HEK293 (cell line): ENCODE measurements at regions not wholly inside any gene's neighbourhood (a gene's known extent, or its start where the extent isn't known, plus 50 kb on each side); places are given as distances from the start of the nearest gene placed in this dataset.
A peak's percentile ranks its signal among the peaks of the same experiment; 100 is the strongest.

Experiments used
- CTCF ChIA-PET: fragments of 350-600 bp; formaldehyde crosslinking; extraction: SDS; loops from one replicate; lab custom pipeline; 2021; ENCODE audit warnings: antibody characterized with exemption; lab: Yijun Ruan, JAX
- POLR2A ChIA-PET: fragments of 300-600 bp; formaldehyde crosslinking; extraction: SDS; loops from one replicate; lab custom pipeline; 2020; ENCODE audit warnings: antibody characterized with exemption, inconsistent platforms; lab: Yijun Ruan, JAX
- H3K27ac ChIP-seq: fragments of 200-500 bp; sonication (Bioruptor generic); 2 replicates; pipeline ENCODE4 v1.5.1; 2014; ENCODE audit warnings: low read depth, low read length, control low read depth, inconsistent platforms; ENCODE audit errors: extremely low read depth
- H3K36me3 ChIP-seq, 2 experiments: fragments of 200-500 bp in 1 of 2; sonication (Bioruptor generic) in 1 of 2; 1 replicate in 1 of 2; 2 replicates in 1 of 2; pipeline ENCODE4 v1.5.1; 2014 to 2017; ENCODE audit warnings: inconsistent platforms in 2 of 2, low read length in 2 of 2; ENCODE audit not compliant: control insufficient read depth in 2 of 2, insufficient read depth in 1 of 2
- H3K4me1 ChIP-seq: fragments of 200-500 bp; sonication (Bioruptor generic); 2 replicates; pipeline ENCODE4 v1.5.1; 2014; ENCODE audit warnings: mild to moderate bottlenecking, low read length, inconsistent platforms; ENCODE audit not compliant: control insufficient read depth, insufficient read depth
- H3K4me3 ChIP-seq: 2 replicates; pipeline ENCODE4 v1.5.1; 2011; ENCODE audit warnings: low read depth, mild to moderate bottlenecking, control low read depth, low read length, moderate library complexity
- H3K9me3 ChIP-seq: fragments of 200-500 bp; sonication (Bioruptor generic); 2 replicates; pipeline ENCODE4 v1.5.1; 2014; ENCODE audit warnings: low read depth, low read length, inconsistent platforms; ENCODE audit not compliant: control insufficient read depth, insufficient read depth
- ZBTB17 ChIP-seq: fragments of 450-650 bp; formaldehyde crosslinking; IDR thresholded peaks from 2 replicates; pipeline ENCODE4 v1.5.1; 2016; ENCODE audit warnings: missing biosample characterization, missing genetic modification characterization
- ZBTB48 ChIP-seq: fragments of 450-650 bp; formaldehyde crosslinking; IDR thresholded peaks from 2 replicates; pipeline ENCODE4 v1.5.1; 2016; ENCODE audit warnings: missing biosample characterization, missing genetic modification characterization
- ZFP3 ChIP-seq: fragments of 450-650 bp; formaldehyde crosslinking; IDR thresholded peaks from 2 replicates; pipeline ENCODE4 v1.5.1; 2016; ENCODE audit warnings: low read depth, missing biosample characterization, missing genetic modification characterization
- ZNF10 ChIP-seq: fragments of 450-650 bp; formaldehyde crosslinking; IDR thresholded peaks from 2 replicates; pipeline ENCODE4 v1.5.1; 2017; ENCODE audit warnings: missing biosample characterization, missing genetic modification characterization
- ZNF16 ChIP-seq: fragments of 450-650 bp; formaldehyde crosslinking; IDR thresholded peaks from 2 replicates; pipeline ENCODE4 v1.5.1; 2016; ENCODE audit warnings: low read depth, missing biosample characterization, missing genetic modification characterization
- ZNF169 ChIP-seq: fragments of 450-650 bp; formaldehyde crosslinking; IDR thresholded peaks from 2 replicates; pipeline ENCODE4 v1.5.1; 2016; ENCODE audit warnings: missing biosample characterization, missing genetic modification characterization
- ZNF174 ChIP-seq: fragments of 450-650 bp; formaldehyde crosslinking; IDR thresholded peaks from 2 replicates; pipeline ENCODE4 v1.5.0; 2017; ENCODE audit warnings: missing biosample characterization, mild to moderate bottlenecking, missing genetic modification characterization
- ZNF175 ChIP-seq: fragments of 450-650 bp; formaldehyde crosslinking; IDR thresholded peaks from 2 replicates; pipeline ENCODE4 v1.5.1; 2016; ENCODE audit warnings: missing biosample characterization, missing genetic modification characterization
- ZNF335 ChIP-seq: fragments of 450-650 bp; formaldehyde crosslinking; conservative IDR thresholded peaks from 2 replicates; pipeline ENCODE4 v1.5.1; 2016; ENCODE audit warnings: missing biosample characterization, missing genetic modification characterization
- ZNF366 ChIP-seq: fragments of 450-650 bp; formaldehyde crosslinking; conservative IDR thresholded peaks from 2 replicates; pipeline ENCODE4 v1.5.1; 2016; ENCODE audit warnings: missing biosample characterization, missing genetic modification characterization
- ZNF391 ChIP-seq: fragments of 450-650 bp; formaldehyde crosslinking; IDR thresholded peaks from 2 replicates; pipeline ENCODE4 v1.5.1; 2016; ENCODE audit warnings: low read depth, missing biosample characterization, missing genetic modification characterization, borderline replicate concordance
- ZNF521 ChIP-seq: fragments of 450-650 bp; formaldehyde crosslinking; IDR thresholded peaks from 2 replicates; pipeline ENCODE4 v1.5.1; 2017; ENCODE audit warnings: missing biosample characterization, mild to moderate bottlenecking, missing genetic modification characterization
- ZNF585B ChIP-seq: fragments of 450-650 bp; formaldehyde crosslinking; IDR thresholded peaks from 2 replicates; pipeline ENCODE4 v1.5.1; 2016; ENCODE audit warnings: missing biosample characterization, missing genetic modification characterization
- ZNF600 ChIP-seq: fragments of 450-650 bp; formaldehyde crosslinking; IDR thresholded peaks from 2 replicates; pipeline ENCODE4 v1.5.1; 2016; ENCODE audit warnings: missing biosample characterization, missing genetic modification characterization
- ZNF654 ChIP-seq: fragments of 450-650 bp; formaldehyde crosslinking; IDR thresholded peaks from 2 replicates; pipeline ENCODE4 v1.5.1; 2016; ENCODE audit warnings: low read depth, missing biosample characterization, missing genetic modification characterization
- ZNF670 ChIP-seq: fragments of 450-650 bp; formaldehyde crosslinking; IDR thresholded peaks from 2 replicates; pipeline ENCODE4 v1.5.1; 2016; ENCODE audit warnings: missing biosample characterization, missing genetic modification characterization, low read depth
- ZNF677 ChIP-seq: fragments of 450-650 bp; IDR thresholded peaks from 2 replicates; pipeline ENCODE4 v1.5.0; 2018; ENCODE audit warnings: missing biosample characterization, mild to moderate bottlenecking, missing genetic modification characterization, moderate library complexity
- ZNF707 ChIP-seq: fragments of 450-650 bp; formaldehyde crosslinking; IDR thresholded peaks from 2 replicates; pipeline ENCODE4 v1.5.1; 2016; ENCODE audit warnings: missing biosample characterization, missing genetic modification characterization
- ZNF76 ChIP-seq: fragments of 450-650 bp; formaldehyde crosslinking; IDR thresholded peaks from 2 replicates; pipeline ENCODE4; 2016; ENCODE audit warnings: low read depth, missing biosample characterization, missing genetic modification characterization, borderline replicate concordance
- TF ChIP-seq, protein P1 (sequence below): fragments of 450-650 bp; formaldehyde crosslinking; conservative IDR thresholded peaks from 2 replicates; pipeline ENCODE4 v1.5.1; 2016; ENCODE audit warnings: low read depth, missing biosample characterization, missing genetic modification characterization
- TF ChIP-seq, protein P2 (sequence below): fragments of 450-650 bp; formaldehyde crosslinking; IDR thresholded peaks from 2 replicates; pipeline ENCODE4 v1.5.1; 2017; ENCODE audit warnings: missing biosample characterization, missing genetic modification characterization
- TF ChIP-seq, protein P3 (sequence below): fragments of 450-650 bp; formaldehyde crosslinking; IDR thresholded peaks from 2 replicates; pipeline ENCODE4 v1.5.1; 2016; ENCODE audit warnings: missing biosample characterization, missing genetic modification characterization

DNA sequence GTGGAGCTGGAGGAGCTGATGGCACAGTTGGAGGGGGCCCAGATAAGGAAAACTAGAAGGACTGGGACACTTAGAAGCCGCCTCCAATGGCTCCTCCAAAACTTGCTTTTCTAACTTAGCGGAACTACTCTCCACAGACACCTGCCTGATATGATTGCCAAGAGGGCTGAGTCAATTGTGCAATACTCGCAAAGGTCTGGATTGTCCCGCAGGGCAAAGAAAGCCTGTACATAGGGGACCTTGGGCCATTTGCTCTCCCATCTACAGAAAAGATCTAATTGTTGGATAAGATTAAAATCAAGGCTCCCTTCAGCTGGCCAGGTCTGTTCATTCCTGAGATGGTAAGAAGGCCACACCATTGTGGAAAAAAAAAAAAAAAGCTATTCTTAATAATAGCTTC is 69.7 kb upstream of the ATP11B start:
- CTCF ChIA-PET, result no interaction called here
- Histone ChIP-seq H3K36me3 (no peaks in the 10 kb centered on the region), H3K4me3 (no peak overlapping the region), H3K9me3 (no peaks in the 10 kb centered on the region)
- TF ChIP-seq ZNF10, result no peak
- TF ChIP-seq ZNF175 (tag by site-specific recombination), result no peak
- TF ChIP-seq ZNF174 (tag by site-specific recombination), result no peak
- TF ChIP-seq ZNF76, result no peak
- TF ChIP-seq, protein P1, sequence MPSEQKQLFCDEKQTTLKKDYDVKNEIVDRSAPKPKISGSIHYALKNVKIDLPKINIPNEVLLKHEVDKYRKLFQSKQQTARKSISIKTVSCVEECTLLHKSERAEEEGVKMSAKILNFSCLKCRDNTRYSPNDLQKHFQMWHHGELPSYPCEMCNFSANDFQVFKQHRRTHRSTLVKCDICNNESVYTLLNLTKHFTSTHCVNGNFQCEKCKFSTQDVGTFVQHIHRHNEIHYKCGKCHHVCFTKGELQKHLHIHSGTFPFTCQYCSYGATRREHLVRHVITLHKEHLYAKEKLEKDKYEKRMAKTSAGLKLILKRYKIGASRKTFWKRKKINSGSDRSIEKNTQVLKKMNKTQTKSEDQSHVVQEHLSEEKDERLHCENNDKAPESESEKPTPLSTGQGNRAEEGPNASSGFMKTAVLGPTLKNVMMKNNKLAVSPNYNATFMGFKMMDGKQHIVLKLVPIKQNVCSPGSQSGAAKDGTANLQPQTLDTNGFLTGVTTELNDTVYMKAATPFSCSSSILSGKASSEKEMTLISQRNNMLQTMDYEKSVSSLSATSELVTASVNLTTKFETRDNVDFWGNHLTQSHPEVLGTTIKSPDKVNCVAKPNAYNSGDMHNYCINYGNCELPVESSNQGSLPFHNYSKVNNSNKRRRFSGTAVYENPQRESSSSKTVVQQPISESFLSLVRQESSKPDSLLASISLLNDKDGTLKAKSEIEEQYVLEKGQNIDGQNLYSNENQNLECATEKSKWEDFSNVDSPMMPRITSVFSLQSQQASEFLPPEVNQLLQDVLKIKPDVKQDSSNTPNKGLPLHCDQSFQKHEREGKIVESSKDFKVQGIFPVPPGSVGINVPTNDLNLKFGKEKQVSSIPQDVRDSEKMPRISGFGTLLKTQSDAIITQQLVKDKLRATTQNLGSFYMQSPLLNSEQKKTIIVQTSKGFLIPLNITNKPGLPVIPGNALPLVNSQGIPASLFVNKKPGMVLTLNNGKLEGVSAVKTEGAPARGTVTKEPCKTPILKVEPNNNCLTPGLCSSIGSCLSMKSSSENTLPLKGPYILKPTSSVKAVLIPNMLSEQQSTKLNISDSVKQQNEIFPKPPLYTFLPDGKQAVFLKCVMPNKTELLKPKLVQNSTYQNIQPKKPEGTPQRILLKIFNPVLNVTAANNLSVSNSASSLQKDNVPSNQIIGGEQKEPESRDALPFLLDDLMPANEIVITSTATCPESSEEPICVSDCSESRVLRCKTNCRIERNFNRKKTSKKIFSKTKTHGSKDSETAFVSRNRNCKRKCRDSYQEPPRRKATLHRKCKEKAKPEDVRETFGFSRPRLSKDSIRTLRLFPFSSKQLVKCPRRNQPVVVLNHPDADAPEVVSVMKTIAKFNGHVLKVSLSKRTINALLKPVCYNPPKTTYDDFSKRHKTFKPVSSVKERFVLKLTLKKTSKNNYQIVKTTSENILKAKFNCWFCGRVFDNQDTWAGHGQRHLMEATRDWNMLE, result no peak
- TF ChIP-seq, all 188 proteins: peak for 0
- POLR2A ChIA-PET, result interaction anchor here (1.0 kb wide), 1 partner anchor 70 kb away, joined by 3 read pairs; the partner anchor contains the start of gene ATP11B
- no peak overlapping the region for H3K27ac ChIP-seq
- H3K4me1 ChIP-seq, result no peaks in the 10 kb centered on the region

DNA sequence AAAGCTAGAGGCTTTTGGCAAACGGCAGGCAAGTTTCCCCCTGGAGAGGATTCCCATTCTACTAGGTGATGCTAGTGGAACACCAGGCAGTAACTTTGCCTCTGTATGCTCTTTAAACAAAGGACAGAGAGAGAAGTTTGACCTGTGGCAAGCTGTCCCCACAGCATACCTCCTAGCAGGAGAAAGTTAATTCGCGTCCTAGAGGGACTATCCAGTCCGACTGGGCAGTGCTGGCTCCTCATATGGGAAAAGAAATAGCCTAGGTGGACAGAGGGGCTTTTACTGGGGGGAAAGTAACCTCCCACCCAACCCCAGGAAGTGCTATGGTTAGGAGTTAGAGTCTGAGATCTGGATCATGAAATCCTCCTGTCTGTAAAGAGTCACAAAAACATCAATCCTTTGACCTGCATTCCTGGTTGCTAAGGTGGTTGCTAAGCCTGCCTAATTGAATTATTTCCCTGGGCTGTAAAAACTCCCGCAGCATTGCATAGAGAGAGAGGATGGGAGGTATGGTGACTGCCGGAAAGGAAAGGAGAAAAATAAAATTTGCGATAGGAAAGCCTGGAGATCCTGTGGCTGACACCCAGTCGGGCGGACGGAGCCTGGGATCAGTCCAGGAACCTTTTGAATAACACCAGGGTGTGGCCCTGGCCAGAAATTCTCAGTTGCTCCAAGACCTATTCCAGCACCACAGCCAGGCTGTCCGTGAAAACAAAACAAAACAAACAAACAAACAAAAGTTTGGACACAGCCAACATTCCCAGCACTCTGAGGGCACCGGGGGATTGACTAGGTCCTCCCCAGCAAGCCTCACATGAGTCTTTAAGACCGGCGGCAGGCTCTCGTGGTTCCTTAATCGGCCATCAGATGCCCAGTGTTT is 67.7 kb upstream of the ATP11B start:
- ChIA-PET CTCF (no interaction called here), POLR2A (no interaction called here)
- Histone ChIP-seq H3K4me1 (no peaks in the 10 kb centered on the region), H3K4me3 (no peak overlapping the region), H3K27ac (no peak overlapping the region), H3K36me3 (no peaks in the 10 kb centered on the region)
- no peak for TF ChIP-seq ZNF169
- TF ChIP-seq ZNF585B (tag by site-specific recombination), result no peak
- TF ChIP-seq ZNF335 (tag by site-specific recombination), result peak; percentile 48; the same call in 1 of the 2 replicates
- TF ChIP-seq ZBTB17, result 0 out of 2 replicates have a peak, but pooled peaks have one; percentile 36
- TF ChIP-seq ZNF600, result no peak
- no peak for TF ChIP-seq ZNF76
- TF ChIP-seq, all 188 proteins: peak for 2
- H3K9me3 ChIP-seq, result no peaks in the 10 kb centered on the region

DNA sequence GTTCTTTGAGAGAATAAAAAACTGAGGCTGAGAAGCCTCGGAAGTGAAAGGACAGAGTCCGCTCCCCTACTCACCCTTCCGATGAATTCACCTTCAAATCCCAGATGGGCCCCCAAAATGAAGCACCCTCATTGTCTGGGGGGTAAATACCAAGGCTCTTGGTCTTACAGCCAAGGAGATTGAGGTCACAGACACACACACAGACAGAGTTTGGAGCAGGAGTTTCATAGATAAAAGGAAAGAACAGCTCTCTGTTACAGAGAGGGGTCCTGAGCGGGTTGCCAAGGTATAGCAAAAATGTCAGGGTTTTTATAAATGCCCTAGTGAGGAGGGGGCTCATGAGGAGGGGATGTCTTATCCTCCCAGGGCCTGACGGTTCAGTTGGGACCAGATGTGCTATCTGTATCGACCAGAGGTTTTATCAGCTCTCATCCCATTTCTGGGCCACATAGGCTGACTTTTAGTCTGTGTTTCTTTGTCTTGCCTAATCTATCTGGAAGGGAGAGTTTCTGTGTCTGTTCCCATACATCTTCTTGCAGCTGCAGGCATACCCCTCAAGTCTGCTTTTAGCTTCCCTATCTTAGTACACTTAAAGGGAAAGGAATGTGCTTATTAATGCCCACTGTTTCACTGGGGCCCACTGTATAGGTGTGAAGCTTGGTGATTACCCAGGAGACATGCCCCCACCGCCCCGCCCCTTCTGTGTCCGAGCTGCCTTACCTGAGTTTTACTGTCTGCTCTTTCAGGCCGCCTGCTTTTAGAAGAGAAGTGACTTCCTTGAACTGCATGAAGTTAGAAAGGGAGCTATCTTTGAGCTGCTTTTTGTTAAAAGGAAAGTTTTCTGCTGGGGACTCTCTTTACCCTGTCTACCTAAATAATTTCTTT is 66.8 kb upstream of the ATP11B start:
- Histone ChIP-seq H3K27ac (no peak overlapping the region), H3K9me3 (no peaks in the 10 kb centered on the region), H3K4me1 (no peaks in the 10 kb centered on the region), H3K36me3 (no peaks in the 10 kb centered on the region), H3K4me3 (no peak overlapping the region)
- TF ChIP-seq, protein P2, sequence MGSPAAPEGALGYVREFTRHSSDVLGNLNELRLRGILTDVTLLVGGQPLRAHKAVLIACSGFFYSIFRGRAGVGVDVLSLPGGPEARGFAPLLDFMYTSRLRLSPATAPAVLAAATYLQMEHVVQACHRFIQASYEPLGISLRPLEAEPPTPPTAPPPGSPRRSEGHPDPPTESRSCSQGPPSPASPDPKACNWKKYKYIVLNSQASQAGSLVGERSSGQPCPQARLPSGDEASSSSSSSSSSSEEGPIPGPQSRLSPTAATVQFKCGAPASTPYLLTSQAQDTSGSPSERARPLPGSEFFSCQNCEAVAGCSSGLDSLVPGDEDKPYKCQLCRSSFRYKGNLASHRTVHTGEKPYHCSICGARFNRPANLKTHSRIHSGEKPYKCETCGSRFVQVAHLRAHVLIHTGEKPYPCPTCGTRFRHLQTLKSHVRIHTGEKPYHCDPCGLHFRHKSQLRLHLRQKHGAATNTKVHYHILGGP (tag by site-specific recombination), result no peak
- TF ChIP-seq ZNF670 (tag by site-specific recombination) (no peak), ZNF677 (tag by site-specific recombination) (no peak), ZNF16 (tag by site-specific recombination) (no peak), ZNF366 (tag by site-specific recombination) (no peak), ZNF654 (tag by site-specific recombination) (no peak), ZNF10 (no peak), ZFP3 (tag by site-specific recombination) (no peak), ZNF707 (tag by site-specific recombination) (no peak), ZNF391 (tag by site-specific recombination) (no peak), ZBTB48 (tag by site-specific recombination) (no peak), ZNF521 (tag by site-specific recombination) (no peak)
- TF ChIP-seq, protein P3, sequence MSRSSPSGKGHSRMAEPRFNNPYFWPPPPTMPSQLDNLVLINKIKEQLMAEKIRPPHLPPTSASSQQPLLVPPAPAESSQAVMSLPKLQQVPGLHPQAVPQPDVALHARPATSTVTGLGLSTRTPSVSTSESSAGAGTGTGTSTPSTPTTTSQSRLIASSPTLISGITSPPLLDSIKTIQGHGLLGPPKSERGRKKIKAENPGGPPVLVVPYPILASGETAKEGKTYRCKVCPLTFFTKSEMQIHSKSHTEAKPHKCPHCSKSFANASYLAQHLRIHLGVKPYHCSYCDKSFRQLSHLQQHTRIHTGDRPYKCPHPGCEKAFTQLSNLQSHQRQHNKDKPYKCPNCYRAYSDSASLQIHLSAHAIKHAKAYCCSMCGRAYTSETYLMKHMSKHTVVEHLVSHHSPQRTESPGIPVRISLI (tag by site-specific recombination), result no peak
- ChIA-PET CTCF (no interaction called here), POLR2A (no interaction called here)
